H7 (cell line): ENCODE measurements at regions not wholly inside any gene's neighbourhood (a gene's known extent, or its start where the extent isn't known, plus 50 kb on each side); places are given as distances from the start of the nearest gene placed in this dataset.

Experiments used
- DNase-seq: peaks from one replicate; pipeline ENCODE4 v3.0.0; 2012
- H3K27me3 ChIP-seq: 2 replicates; pipeline ENCODE4 v1.6.0; 2011; ENCODE audit warnings: mild to moderate bottlenecking, low read length; ENCODE audit not compliant: control insufficient read depth, insufficient read depth
- H3K36me3 ChIP-seq: replicated peaks from 2 replicates; pipeline ENCODE4 v1.5.1; 2011; ENCODE audit warnings: low read length; ENCODE audit not compliant: control insufficient read depth, insufficient read depth
- H3K4me3 ChIP-seq: 2 replicates; pipeline ENCODE4 v1.5.1; 2011; ENCODE audit warnings: low read depth, mild to moderate bottlenecking, control low read depth, low read length, moderate library complexity; ENCODE audit not compliant: insufficient read depth

DNA sequence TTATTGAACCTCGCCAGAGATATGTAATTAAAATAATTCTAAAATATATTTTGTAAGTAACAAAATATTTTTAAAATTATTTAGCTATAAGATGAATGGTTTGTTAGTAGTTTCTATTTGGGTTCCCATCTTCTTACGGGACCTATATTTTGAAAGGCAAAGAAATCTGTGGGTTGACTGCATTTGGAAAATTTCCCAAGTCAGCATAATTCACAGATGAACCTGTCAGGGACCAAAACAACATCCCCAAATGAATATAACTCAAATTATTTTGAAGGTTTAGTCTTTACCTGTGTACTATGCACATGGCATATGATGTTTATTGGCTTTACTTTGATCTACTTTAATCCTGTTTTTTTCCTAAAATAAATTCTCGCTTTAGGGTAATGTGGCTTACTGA lies 607.4 kb upstream of the JAG1 start:
- no peaks in the 10 kb centered on the region for H3K27me3 ChIP-seq
- H3K4me3 ChIP-seq: no peak overlapping the region
- no peak for DNase-seq
- no peaks in the 10 kb centered on the region for H3K36me3 ChIP-seq

DNA sequence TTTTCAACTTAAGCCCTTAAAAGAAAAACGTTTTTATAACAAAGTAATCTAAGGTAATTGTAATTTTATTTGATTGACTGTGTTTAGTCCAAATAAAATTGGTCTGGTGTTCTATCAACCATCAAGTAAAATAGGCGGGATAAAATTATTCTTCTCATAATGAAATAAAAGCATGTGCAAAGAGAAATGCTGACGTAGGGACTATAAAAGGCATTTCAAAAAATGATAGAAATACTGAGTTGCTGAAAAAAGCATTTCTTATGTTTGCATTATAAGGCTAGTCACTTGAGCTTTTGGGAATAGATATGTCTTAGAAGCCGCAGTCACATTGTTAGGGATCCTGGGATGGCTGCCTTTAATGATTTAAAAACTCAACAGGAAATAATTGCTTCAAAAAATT lies 608.0 kb upstream of the JAG1 start:
- H3K4me3 ChIP-seq: no peak overlapping the region
- no peak for DNase-seq
- H3K36me3 ChIP-seq: no peaks in the 10 kb centered on the region
- no peaks in the 10 kb centered on the region for H3K27me3 ChIP-seq

DNA sequence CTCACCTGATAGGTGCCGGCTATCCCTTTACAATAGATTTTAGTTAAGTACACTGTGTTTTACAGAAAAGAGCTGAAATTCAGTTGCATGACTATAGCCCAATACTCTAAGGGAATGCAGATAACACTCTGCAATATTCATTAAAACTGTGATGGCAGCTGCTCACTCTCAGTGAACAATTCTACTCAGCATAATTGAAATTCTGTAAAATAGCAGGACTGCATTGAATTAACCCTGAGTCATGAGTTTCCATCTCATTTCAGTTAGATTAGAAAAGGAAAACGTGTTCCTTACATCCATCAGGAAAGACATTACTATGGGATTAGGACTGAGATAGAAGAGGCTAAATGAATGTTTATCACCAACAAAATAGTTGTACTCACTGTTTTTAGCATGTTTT lies 613.3 kb upstream of the JAG1 start:
- Histone ChIP-seq H3K27me3 (no peaks in the 10 kb centered on the region), H3K36me3 (no peaks in the 10 kb centered on the region), H3K4me3 (no peak overlapping the region)
- DNase-seq: no peak

DNA sequence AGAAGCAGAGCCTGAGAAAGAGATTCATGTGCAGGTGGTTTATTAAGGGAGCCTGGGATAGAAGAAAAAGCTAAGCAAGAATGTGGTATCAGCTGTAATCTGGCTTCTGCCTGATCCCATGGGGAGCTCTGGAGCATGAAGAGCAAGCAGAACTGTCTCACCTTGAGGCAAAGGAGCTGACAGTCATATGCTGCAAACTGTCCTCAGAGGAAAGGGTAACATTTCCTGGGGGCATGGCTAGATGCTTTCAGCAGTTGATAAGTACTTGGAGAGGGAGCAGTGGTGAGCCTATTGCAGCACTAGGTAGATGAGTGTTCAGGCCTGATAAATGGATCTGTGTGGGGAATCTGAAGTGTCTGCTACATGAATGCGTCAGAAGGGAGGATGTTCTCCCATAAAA lies 621.5 kb upstream of the BTBD3 start:
- H3K36me3 ChIP-seq: no peaks in the 10 kb centered on the region
- no peak overlapping the region for H3K4me3 ChIP-seq
- no peaks in the 10 kb centered on the region for H3K27me3 ChIP-seq
- no peak for DNase-seq

DNA sequence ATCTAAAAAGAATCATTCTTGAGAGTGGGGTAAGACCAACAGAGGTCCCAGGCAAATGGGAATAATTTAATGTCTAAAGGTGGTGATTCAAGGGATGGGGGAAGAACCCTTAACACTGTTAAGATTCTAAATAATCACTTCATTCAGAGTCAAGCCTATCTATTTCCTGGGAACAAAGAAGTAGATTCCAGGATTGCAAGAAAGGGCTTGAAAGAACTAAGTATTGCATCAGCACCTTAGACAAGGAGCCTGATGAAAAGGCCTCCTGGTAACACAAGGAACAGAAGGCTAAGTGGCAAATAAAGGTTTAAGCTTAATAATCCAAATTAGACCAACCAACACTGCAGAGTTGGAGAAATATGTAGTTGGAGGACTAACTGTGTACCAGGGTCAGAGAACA lies 620.7 kb upstream of the BTBD3 start:
- Histone ChIP-seq H3K4me3 (no peak overlapping the region), H3K36me3 (no peaks in the 10 kb centered on the region), H3K27me3 (no peaks in the 10 kb centered on the region)
- DNase-seq: no peak

DNA sequence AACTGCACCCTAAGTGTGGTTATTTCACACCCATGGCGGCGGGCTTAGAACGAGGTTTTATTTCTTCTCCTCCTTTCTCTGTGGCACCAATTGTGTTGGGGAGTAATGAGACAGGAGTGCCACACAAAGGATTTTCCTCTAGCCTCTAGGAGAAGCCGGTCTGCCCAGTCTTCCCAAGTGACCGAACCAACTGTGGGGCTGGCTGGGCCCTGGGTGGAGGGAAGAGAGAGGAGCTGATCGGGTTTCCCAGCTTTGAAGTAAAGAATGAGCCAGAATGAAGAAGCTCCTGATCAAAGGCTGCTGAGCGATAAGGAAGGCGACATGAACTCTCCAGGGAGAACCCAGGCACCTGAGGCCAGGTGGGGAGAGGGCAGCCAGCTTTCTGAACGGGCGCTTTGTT lies 616.0 kb upstream of the BTBD3 start:
- H3K36me3 ChIP-seq: no peaks in the 10 kb centered on the region
- no peak overlapping the region for H3K4me3 ChIP-seq
- DNase-seq: peak; percentile 3
- H3K27me3 ChIP-seq: no peaks in the 10 kb centered on the region

DNA sequence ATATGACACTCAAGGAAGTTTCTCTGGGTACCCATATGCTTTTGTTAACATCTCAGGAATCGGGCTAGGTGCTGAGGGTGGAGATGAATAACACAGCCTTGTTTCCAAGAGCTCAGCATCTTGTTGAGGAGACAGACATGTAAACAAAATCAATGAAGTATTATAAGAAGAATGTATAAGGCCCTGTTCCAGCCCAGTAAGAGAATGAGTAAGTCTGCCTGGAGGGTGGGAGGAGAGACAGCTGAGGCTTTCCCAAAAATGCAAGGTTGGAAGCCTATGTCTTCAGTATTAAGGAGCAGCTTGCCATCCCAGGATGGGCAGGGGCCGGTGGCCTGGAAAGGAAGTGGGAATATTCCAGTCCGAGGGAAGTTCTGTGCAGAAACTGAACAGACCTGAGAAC lies 615.3 kb upstream of the BTBD3 start:
- DNase-seq: no peak
- Histone ChIP-seq H3K27me3 (no peaks in the 10 kb centered on the region), H3K36me3 (no peaks in the 10 kb centered on the region), H3K4me3 (no peak overlapping the region)

DNA sequence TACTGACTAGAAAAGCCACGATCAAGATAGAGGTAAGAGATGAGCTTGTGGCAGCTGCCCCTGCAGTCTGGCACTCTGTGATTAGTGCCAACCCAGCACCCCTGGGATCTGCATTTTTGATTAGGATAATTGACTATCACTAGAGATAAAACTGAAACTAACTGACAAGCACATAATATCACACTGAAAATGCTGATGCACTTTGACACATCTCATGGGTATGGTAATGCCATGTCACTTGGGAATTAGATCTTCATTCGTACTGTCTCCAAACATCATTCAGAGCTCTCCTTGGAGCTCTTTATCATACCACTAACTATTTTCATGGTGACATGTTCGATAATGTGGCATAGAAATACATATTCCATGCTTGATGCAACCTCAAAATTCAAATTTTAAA lies 612.9 kb upstream of the BTBD3 start:
- H3K36me3 ChIP-seq: no peaks in the 10 kb centered on the region
- H3K4me3 ChIP-seq: no peak overlapping the region
- DNase-seq: no peak
- no peaks in the 10 kb centered on the region for H3K27me3 ChIP-seq

DNA sequence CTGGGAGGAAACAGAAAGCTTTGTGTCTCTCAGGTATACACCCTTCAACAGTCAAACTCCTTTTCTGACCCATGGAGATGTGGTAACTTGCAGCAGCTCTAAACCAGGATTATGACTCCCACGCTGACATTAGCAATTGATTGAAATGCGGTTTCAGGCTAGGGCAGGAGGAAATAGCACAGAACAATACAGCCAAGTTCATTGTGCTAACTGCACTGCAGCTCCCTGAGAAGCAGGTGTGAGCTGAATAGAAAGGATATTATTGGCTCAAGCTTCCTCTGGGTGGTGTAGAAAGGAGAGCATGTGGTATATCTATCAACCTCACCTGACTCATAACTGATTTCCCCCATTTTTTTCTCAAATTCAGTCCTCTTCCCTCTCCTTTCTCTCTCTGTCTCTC lies 612.3 kb upstream of the BTBD3 start:
- no peaks in the 10 kb centered on the region for H3K27me3 ChIP-seq
- DNase-seq: peak; percentile 6
- no peaks in the 10 kb centered on the region for H3K36me3 ChIP-seq
- H3K4me3 ChIP-seq: no peak overlapping the region

DNA sequence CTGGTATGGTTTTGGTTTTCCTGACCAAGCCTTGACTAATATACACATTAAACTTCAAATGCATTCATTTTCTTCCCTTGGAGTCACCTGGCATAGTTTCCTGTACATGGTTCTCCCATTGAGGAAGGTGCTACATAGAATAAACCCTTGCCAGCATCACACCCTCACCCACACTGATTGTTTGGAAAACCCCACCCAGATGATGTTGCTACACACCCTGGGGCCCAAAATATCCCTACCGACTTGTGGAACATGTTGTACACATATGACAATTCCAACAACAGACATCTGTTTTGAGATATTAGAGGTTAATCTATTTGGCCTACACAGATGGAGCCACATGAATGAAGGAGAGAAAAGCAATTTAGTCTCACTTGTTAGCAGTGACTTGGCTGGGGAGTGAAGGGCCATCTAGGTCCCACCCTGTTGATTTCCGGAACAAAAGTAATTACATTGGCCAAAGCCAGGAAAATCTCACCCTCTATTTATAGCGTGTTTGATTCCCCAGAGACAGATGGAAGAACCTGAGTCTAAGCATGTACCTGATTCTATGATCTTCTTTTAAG lies 606.0 kb upstream of the BTBD3 start:
- DNase-seq: no peak
- H3K36me3 ChIP-seq: no peaks in the 10 kb centered on the region
- H3K4me3 ChIP-seq: no peak overlapping the region
- H3K27me3 ChIP-seq: no peaks in the 10 kb centered on the region

DNA sequence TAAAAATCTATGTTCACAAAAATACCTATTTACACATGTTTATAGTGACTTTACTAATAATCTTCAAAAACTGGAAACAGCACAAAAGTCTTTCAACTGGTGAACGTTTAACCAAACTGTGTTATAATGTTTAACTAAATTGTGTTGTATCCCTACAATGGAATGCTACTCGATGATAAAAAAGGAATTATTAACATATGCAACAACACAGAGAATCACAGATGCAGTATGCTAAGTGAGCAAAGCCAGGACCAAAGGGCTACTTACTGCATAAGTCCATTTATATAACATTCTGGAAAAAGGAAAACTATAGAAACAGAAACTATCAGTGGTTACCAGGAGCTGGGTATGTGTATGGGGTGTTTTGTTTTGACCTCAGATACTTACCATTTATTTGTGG lies 602.2 kb upstream of the BTBD3 start:
- Histone ChIP-seq H3K27me3 (no peaks in the 10 kb centered on the region), H3K4me3 (no peak overlapping the region), H3K36me3 (no peaks in the 10 kb centered on the region)
- no peak for DNase-seq

DNA sequence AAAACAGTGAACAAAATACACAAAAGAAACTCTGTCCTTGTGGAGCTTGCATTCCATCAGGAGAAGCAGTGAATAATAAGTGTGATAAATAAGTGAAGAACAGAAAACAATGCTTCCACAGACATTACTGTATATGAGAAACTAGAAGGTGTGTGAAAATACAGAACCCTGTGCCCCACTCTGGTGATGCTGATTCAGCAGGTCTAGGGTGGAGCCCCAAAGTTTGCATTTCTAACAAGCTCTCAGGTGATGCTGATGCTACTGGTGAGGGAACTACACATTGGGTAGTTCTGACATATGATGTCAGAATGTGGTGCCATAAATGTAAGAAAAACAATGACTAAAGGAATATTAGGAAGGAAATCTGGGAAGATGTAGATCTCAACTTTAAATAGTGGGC lies 601.4 kb upstream of the BTBD3 start:
- Histone ChIP-seq H3K4me3 (no peak overlapping the region), H3K36me3 (no peaks in the 10 kb centered on the region), H3K27me3 (no peaks in the 10 kb centered on the region)
- DNase-seq: no peak

DNA sequence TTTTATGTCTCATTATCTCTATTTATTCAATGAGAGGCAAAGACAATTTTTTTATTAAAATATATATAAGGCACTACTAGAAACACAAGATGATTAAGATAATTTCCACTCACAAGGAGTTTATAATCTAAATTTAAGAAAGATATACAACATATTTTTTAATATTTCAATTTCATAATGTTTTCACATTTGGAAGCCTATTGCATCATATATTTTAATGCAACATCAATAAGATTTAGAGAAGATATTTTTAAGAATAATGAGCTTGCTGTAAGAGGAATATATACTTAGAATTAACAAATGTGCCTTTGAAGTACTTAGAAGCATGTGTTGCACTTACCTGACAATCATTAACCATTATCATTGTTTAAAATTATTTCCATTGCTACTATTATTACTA lies 597.7 kb upstream of the BTBD3 start:
- Histone ChIP-seq H3K36me3 (no peaks in the 10 kb centered on the region), H3K27me3 (no peaks in the 10 kb centered on the region), H3K4me3 (no peak overlapping the region)
- no peak for DNase-seq

DNA sequence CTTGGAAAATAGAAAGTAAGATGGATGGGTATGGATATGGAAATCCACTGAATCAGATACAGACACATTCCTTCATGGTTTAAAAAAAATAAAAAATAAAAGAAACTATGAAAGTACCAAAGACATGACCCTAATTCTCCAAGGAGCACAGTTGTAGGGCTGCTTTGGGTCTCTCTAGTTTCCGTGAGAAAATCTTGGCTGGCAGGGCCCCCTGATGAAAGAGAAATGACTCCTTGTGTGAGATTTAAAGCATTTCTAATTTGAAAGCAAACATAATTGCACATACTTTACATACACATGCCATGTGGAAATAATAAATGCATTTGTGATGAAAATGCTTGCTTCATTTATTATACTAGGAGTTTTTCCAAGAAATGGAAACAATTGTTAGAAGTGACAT lies 593.9 kb upstream of the BTBD3 start:
- no peak overlapping the region for H3K4me3 ChIP-seq
- no peak for DNase-seq
- H3K27me3 ChIP-seq: no peaks in the 10 kb centered on the region
- no peaks in the 10 kb centered on the region for H3K36me3 ChIP-seq

DNA sequence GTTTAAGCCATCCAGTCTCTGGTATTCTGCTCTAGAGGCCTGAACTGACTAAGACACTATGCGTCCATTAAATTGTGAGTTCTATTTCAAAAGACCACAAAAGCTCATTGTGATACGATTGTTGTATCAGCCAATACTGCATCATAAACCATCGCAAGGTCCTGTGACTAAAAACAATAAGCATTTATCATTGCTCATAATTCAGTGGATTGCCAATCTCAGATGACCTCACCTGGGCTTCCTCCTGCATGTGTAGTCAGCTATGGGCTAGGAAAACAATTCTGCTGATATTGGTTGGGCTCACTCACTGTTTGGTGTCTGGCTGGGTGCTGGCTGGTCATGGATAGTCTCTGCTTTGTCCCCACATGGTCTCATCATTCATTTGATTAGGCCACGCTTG lies 592.7 kb upstream of the BTBD3 start:
- Histone ChIP-seq H3K36me3 (no peaks in the 10 kb centered on the region), H3K4me3 (no peak overlapping the region), H3K27me3 (no peaks in the 10 kb centered on the region)
- no peak for DNase-seq

DNA sequence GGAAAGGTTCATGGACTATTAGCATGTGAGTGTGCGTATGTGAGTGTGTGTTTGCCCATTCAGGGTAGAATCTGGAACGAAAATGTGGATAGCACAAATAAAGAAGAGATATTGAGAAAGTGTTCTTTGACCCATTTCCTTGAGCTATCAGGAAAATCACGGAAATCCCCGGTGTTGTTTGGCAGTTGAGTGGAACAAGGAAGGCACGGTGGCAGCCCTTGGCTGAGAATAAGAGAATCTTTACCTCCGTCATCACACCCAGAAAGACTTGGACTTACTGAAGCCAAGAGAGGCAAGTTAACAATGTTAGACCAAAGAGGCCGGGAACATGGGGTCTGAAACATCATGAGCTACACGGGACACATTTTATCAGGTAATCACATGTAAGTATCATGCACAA lies 588.9 kb upstream of the BTBD3 start:
- Histone ChIP-seq H3K27me3 (no peaks in the 10 kb centered on the region), H3K4me3 (no peak overlapping the region), H3K36me3 (no peaks in the 10 kb centered on the region)
- DNase-seq: no peak
